ENCODE measurements at regions not wholly inside any gene's neighbourhood (a gene's known extent, or its start where the extent isn't known, plus 50 kb on each side); places are given as distances from the start of the nearest gene placed in this dataset.

- TF ChIP-seq CTCF (conservative IDR thresholded peaks at IDR 0.05; ENCODE audit: low read depth in 2 of 2): no peak
- no peak for TF ChIP-seq JUNB (IDR thresholded peaks at IDR 0.05; ENCODE audit: unreplicated experiment)
- no peak for TF ChIP-seq REST (IDR thresholded peaks at IDR 0.05; ENCODE audit: unreplicated experiment)
These were observed 585.1 kb upstream of the NETO1 start for GRCh38 chr18:73452866-73453265.

Data from GM23338 (cell line).